ENCODE measurements at regions not wholly inside any gene's neighbourhood (a gene's known extent, or its start where the extent isn't known, plus 50 kb on each side); places are given as distances from the start of the nearest gene placed in this dataset.

DNA sequence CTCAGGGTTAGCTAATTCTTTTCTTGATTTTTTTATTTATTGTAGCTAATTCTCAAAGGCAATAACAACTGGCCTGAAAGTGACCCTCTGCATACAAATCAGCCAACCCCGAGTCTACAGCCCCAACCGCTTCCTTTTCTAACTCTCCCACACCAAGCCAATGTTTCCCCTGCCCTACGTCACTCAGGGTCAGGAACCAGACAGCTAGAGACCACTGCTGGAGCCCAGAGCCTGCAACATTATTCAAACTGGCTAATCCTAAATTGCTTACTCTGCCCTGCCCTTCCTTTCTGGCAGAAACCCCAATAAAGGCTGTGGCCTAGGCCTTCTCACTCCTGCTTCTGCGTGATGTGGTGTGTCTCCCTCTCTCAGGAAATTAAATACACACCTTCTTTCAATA is 320.7 kb downstream of the CBLN4 start (continued):
- no peak for TF ChIP-seq CTCF (conservative IDR thresholded peaks at IDR 0.05; ENCODE audit: low read depth in 2 of 2)
- TF ChIP-seq EZH2 (IDR thresholded peaks at IDR 0.05; ENCODE audit: low read depth, unreplicated experiment) = no peak
- TF ChIP-seq STAT1 (IDR thresholded peaks at IDR 0.05; ENCODE audit: unreplicated experiment) = no peak
- no peak for TF ChIP-seq POLR2AphosphoS5 (IDR thresholded peaks at IDR 0.05; ENCODE audit: low read depth)
- TF ChIP-seq NANOG (IDR thresholded peaks at IDR 0.05; ENCODE audit: borderline replicate concordance) = no peak
- TF ChIP-seq EZH2phosphoT487 (IDR thresholded peaks at IDR 0.05; ENCODE audit: unreplicated experiment) = no peak

DNA sequence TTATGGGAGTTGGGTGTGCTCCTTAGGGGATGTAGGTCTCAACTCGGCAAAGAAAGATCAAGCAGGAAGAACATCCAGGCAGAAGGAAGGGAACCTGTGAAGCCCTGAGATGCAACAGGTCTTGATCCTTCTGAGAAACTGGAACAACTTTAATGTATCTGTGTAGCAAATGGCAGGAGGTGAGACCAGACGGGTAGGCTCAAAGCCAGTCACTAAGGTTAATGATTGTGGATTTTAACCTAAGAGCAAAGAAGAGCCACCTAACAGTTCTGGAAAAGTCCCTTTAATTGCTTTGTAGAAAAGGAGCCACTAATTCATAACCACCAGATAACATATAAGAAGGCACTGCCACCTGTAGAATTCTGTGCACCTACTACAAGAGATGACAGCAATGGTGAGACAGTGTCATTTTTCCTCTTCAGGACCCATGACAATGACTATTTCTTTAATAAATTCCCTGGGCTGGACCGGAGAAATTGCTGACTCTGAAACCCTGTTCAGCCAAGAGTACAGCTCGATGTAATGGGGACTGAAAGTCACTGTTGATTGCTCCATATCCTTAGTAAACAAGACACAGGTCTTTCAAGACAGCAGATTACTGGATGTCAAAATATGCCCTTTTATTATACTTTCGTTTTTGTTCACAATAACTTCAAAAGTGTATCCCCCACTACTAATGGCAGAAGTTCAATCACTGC is 326.2 kb downstream of the CBLN4 start:
- Mint-ChIP-seq H3K4me1 (no peaks in the 10 kb centered on the region), H3K27ac (no peak overlapping the region), H3K4me3 (no peak overlapping the region), H3K27me3 (ENCODE audit: insufficient read depth, low read depth, poor library complexity) (no peaks in the 10 kb centered on the region), H3K36me3 (ENCODE audit: low read depth) (peaks cover 31% of the 10 kb centered on the region; the same call in 2 of the 3 replicates), H3K9me3 (peaks cover 98% of the 10 kb centered on the region)
- H3K27ac ChIP-seq (ENCODE audit: low read depth) = no peak overlapping the region
- H3K27me3 ChIP-seq (ENCODE audit: insufficient read depth) = no peaks in the 10 kb centered on the region
- no peaks in the 10 kb centered on the region for H4K20me1 ChIP-seq (replicated peaks; ENCODE audit: insufficient read depth)
- no peak overlapping the region for H3K4me3 ChIP-seq
- H3K4me2 ChIP-seq = no peak overlapping the region
- ATAC-seq (no peak), DNase-seq (ENCODE audit: low spot score) (no peak)
- no peaks in the 10 kb centered on the region for H3K79me2 ChIP-seq (replicated peaks; ENCODE audit: insufficient read depth)
- 0 out of 2 replicates have a peak, but pooled peaks cover 4% of the 10 kb centered on the region for H3K36me3 ChIP-seq (ENCODE audit: insufficient read depth)
- TF ChIP-seq ZNF114 (CRISPR knock-in tag; IDR thresholded peaks at IDR 0.05) (no peak), ETS1 (IDR thresholded peaks at IDR 0.05) (no peak)
- no peaks in the 10 kb centered on the region for H3K4me1 ChIP-seq (ENCODE audit: insufficient read depth)
- no peaks in the 10 kb centered on the region for H3F3A ChIP-seq (replicated peaks; ENCODE audit: low read depth)
- no peaks in the 10 kb centered on the region for H3K9me2 ChIP-seq (ENCODE audit: insufficient read depth)
- H2AFZ ChIP-seq = no peak overlapping the region

DNA sequence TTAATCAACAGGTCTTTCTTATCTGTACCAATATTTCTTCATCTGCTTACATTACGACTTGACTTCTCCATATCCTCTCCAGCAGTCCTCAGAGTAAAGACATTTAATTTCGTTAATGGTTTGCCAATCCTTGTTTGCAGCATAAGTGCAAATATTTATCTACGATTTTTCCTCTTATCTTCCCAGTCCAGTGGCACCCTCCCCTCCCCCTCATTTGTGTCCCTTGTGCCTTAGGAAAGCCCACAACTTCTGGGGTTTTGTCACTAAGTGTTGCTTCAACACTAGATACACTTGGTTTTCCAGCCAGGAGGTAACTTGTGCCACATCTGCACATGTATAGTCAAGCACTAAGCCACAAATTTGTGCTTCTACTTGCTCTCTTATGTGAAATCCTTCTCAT is 327.2 kb downstream of the CBLN4 start:
- Mint-ChIP-seq H3K36me3 (ENCODE audit: low read depth) (peaks cover 29% of the 10 kb centered on the region; the same call in 2 of the 3 replicates), H3K4me1 (no peaks in the 10 kb centered on the region), H3K4me3 (no peak overlapping the region), H3K27ac (no peak overlapping the region), H3K27me3 (ENCODE audit: insufficient read depth, low read depth, poor library complexity) (no peaks in the 10 kb centered on the region), H3K9me3 (peaks cover 98% of the 10 kb centered on the region)
- H3K79me2 ChIP-seq (replicated peaks; ENCODE audit: insufficient read depth) = no peaks in the 10 kb centered on the region
- H4K20me1 ChIP-seq (replicated peaks; ENCODE audit: insufficient read depth) = no peaks in the 10 kb centered on the region
- H3K27me3 ChIP-seq (ENCODE audit: insufficient read depth) = no peaks in the 10 kb centered on the region
- no peak overlapping the region for H3K27ac ChIP-seq (ENCODE audit: low read depth)
- ATAC-seq = no peak
- H2AFZ ChIP-seq = no peak overlapping the region
- H3F3A ChIP-seq (replicated peaks; ENCODE audit: low read depth) = no peaks in the 10 kb centered on the region
- 0 out of 2 replicates have a peak, but pooled peaks cover 2% of the 10 kb centered on the region for H3K36me3 ChIP-seq (ENCODE audit: insufficient read depth)
- DNase-seq (ENCODE audit: low spot score) = no peak
- no peak overlapping the region for H3K4me3 ChIP-seq
- H3K4me1 ChIP-seq (ENCODE audit: insufficient read depth) = no peaks in the 10 kb centered on the region
- no peaks in the 10 kb centered on the region for H3K9me2 ChIP-seq (ENCODE audit: insufficient read depth)
- H3K4me2 ChIP-seq = no peak overlapping the region
- TF ChIP-seq, protein P1, sequence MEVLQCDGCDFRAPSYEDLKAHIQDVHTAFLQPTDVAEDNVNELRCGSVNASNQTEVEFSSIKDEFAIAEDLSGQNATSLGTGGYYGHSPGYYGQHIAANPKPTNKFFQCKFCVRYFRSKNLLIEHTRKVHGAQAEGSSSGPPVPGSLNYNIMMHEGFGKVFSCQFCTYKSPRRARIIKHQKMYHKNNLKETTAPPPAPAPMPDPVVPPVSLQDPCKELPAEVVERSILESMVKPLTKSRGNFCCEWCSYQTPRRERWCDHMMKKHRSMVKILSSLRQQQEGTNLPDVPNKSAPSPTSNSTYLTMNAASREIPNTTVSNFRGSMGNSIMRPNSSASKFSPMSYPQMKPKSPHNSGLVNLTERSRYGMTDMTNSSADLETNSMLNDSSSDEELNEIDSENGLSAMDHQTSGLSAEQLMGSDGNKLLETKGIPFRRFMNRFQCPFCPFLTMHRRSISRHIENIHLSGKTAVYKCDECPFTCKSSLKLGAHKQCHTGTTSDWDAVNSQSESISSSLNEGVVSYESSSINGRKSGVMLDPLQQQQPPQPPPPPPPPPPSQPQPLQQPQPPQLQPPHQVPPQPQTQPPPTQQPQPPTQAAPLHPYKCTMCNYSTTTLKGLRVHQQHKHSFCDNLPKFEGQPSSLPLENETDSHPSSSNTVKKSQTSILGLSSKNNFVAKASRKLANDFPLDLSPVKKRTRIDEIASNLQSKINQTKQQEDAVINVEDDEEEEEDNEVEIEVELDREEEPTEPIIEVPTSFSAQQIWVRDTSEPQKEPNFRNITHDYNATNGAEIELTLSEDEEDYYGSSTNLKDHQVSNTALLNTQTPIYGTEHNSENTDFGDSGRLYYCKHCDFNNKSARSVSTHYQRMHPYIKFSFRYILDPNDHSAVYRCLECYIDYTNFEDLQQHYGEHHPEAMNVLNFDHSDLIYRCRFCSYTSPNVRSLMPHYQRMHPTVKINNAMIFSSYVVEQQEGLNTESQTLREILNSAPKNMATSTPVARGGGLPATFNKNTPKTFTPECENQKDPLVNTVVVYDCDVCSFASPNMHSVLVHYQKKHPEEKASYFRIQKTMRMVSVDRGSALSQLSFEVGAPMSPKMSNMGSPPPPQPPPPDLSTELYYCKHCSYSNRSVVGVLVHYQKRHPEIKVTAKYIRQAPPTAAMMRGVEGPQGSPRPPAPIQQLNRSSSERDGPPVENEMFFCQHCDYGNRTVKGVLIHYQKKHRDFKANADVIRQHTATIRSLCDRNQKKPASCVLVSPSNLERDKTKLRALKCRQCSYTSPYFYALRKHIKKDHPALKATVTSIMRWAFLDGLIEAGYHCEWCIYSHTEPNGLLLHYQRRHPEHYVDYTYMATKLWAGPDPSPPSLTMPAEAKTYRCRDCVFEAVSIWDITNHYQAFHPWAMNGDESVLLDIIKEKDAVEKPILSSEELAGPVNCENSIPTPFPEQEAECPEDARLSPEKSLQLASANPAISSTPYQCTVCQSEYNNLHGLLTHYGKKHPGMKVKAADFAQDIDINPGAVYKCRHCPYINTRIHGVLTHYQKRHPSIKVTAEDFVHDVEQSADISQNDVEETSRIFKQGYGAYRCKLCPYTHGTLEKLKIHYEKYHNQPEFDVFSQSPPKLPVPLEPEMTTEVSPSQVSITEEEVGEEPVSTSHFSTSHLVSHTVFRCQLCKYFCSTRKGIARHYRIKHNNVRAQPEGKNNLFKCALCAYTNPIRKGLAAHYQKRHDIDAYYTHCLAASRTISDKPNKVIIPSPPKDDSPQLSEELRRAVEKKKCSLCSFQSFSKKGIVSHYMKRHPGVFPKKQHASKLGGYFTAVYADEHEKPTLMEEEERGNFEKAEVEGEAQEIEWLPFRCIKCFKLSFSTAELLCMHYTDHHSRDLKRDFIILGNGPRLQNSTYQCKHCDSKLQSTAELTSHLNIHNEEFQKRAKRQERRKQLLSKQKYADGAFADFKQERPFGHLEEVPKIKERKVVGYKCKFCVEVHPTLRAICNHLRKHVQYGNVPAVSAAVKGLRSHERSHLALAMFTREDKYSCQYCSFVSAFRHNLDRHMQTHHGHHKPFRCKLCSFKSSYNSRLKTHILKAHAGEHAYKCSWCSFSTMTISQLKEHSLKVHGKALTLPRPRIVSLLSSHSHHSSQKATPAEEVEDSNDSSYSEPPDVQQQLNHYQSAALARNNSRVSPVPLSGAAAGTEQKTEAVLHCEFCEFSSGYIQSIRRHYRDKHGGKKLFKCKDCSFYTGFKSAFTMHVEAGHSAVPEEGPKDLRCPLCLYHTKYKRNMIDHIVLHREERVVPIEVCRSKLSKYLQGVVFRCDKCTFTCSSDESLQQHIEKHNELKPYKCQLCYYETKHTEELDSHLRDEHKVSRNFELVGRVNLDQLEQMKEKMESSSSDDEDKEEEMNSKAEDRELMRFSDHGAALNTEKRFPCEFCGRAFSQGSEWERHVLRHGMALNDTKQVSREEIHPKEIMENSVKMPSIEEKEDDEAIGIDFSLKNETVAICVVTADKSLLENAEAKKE (CRISPR knock-in tag; IDR thresholded peaks at IDR 0.05) = no peak
- TF ChIP-seq EZH2phosphoT487 (IDR thresholded peaks at IDR 0.05; ENCODE audit: unreplicated experiment) = no peak

Measured in GM23338 (cell line).